SU-DHL-6 (cell line): ENCODE measurements at regions not wholly inside any gene's neighbourhood (a gene's known extent, or its start where the extent isn't known, plus 50 kb on each side); places are given as distances from the start of the nearest gene placed in this dataset.

Experiments
- EZH2phosphoT487 ChIP-seq: fragments of 200-600 bp; sonication (generic), shearing (Covaris generic); conservative IDR thresholded peaks from 2 replicates; pipeline ENCODE4 v1.6.1; 2018; ENCODE audit warnings: mild to moderate bottlenecking, antibody characterized with exemption, low read length, moderate library complexity, mixed read lengths
- TF ChIP-seq, protein P1 (sequence below): fragments of 200-600 bp; sonication (generic); IDR thresholded peaks from one replicate; pipeline ENCODE4 v1.5.1; 2017; ENCODE audit warnings: antibody characterized with exemption, mild to moderate bottlenecking, low read length, moderate library complexity; ENCODE audit not compliant: insufficient read depth, poor library complexity, severe bottlenecking

DNA sequence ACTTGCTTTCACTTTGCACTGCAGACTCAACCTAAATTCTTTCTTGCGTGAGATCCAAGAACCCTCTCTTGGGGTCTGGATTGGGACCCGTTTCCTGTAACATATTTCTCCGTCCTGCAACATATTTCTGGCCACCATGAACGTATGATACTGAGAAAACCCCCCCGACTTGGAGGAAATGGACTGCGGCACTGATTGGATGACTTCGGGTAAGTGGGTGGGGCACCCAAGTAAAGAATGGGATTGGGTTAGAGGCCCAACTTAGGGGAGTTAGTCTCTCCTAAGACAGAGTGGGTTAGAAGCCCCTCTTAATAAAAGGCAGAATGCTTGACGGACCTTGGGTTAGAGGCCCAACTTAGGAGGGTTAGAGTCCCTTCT, 690.4 kb downstream of the UQCRFS1 start:
- TF ChIP-seq, protein P1, sequence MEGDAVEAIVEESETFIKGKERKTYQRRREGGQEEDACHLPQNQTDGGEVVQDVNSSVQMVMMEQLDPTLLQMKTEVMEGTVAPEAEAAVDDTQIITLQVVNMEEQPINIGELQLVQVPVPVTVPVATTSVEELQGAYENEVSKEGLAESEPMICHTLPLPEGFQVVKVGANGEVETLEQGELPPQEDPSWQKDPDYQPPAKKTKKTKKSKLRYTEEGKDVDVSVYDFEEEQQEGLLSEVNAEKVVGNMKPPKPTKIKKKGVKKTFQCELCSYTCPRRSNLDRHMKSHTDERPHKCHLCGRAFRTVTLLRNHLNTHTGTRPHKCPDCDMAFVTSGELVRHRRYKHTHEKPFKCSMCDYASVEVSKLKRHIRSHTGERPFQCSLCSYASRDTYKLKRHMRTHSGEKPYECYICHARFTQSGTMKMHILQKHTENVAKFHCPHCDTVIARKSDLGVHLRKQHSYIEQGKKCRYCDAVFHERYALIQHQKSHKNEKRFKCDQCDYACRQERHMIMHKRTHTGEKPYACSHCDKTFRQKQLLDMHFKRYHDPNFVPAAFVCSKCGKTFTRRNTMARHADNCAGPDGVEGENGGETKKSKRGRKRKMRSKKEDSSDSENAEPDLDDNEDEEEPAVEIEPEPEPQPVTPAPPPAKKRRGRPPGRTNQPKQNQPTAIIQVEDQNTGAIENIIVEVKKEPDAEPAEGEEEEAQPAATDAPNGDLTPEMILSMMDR = no peak
- no peak for TF ChIP-seq EZH2phosphoT487
